NCI-H1092 treated with DMSO at 0.1 percent for 48 hours (cell line): ENCODE measurements at regions not wholly inside any gene's neighbourhood (a gene's known extent, or its start where the extent isn't known, plus 50 kb on each side); places are given as distances from the start of the nearest gene placed in this dataset.
A peak's percentile ranks its signal among the peaks of the same experiment; 100 is the strongest.

ENCODE experiments used
- DNase-seq: peaks from one replicate; lab custom pipeline; 2025; lab: John Stamatoyannopoulos, UW

DNA sequence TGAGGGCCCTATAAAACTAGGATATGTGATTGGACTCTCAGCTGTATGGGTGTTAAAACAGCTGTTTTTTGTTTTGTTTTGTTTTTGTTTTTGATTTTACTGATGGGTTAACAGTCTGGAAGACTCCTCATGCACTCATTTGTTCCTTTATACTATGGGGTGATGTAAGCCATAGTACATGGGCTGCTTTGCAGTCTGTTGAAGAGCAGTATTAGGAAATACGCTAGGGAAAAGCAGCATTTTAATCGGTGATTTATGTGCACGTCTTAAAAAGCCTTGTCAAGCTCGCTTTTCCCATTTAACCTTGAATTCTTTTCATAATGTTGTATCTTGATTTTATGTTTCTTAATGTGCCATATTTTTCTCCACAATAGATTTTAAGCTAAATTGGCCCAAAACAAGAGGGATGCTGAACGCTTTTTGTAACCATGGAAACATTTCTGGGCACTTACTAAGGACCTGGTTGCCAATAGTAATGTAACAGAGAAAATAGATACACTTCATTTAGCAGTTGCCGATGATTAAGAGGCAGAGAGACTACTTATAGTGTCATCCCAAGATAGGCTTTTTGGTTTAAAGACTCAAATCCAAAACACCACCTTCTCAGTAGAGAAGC, 244.0 kb downstream of the SNAPC1 start:
- peak; percentile 20 for DNase-seq

DNA sequence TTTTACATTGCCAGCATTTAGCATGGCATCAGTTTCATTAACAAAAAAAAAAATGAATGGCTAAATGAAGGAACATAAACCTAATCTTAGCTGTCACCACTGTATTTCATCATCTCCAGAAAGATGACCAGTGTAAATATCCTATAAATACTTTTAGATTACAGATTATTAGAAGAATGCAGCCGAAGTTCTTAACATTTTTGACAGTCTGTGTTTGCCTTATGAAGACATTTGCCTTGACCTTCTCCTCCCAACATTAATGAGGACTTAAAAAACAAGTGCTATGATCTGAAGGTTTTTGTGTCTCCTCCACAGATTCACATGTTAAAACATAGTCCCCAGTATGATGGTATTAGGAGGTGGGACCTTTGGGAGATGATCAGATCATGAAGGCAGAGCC, 253.0 kb downstream of the SNAPC1 start:
- no peak for DNase-seq

DNA sequence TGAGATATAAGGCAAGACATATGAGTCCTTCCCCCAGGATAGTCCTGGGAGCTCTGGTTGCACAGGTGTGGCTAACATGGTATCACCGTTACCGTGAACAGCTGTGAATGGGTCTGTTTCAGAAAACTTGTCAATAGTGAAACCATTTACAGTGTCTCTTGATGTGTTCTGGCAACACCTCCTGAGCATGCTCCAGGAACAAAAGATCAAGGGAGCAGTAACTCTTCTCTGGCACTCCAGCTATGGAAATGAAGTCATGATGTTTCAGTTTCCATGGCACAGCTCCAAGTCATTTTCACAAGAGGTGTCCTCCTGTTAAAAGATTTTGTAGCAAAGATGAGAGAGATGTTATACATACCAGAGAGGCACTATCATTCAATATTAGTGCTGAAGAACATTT, 253.7 kb downstream of the SNAPC1 start:
- peak; percentile 59 for DNase-seq

DNA sequence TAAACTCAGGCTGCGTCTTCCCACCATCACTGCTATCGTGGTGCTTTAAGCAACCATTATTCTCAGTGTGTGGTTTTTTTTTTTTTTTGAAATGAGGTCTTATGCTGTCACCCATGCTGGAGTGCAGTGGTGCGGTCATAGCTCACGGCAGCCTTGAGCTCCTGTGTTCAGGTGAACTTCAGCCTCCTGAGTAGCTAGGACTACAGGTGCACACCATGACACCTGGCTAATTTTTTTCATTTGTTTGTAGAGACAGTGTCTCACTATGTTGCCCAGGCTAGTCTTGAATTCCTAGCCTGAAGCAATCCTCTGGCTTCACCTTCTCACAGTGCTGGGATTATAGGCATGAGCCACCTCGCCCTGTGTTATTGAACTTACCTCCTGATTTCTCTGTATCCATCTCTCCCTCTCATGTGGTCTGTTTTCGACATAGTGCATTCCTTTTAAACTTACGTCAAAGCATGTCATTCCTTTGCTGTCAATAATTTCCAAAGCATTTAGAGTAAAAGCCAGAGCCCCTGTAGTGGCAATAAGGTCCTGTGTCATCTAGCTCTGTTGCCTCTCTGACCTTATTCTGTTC, 255.5 kb downstream of the SNAPC1 start:
- DNase-seq, result no peak

DNA sequence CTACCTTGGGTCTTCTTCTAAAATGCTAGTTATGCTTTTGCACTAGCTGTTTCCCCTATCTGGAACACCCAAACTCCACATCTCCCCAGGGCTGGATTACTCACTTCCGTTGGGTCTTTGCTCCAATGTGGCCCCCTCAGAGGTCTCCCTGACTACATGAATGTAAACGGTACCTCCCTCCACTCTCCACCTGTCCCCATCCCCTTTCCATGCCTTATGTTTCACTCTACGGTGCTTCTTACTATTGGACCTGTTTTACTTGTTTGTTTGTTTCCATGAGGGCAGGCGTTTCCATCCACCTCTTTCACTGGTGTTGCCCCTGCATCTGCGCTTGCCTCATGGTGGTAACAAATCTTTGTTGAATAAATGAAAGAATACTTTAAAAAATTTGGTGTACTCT, 256.4 kb downstream of the SNAPC1 start:
- DNase-seq, result no peak

DNA sequence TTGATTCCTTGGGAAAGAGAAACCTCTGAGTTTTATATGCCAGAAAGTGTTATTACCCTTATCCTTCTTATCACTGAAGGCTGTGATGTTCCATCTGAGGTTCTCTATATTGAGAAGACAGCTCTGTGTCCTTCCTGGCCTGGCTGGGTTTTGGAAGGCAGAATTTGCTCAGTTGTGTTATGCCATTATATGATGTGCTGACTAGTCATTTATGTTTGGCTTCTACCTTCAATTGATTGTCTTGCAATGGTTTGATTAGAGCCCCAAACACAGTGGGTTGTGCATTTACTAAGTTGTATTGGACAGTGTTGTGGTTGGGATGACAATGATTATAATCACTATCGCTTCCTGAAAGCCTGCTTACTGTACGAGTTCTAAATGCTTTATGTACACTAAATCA, 265.7 kb downstream of the SNAPC1 start:
- no peak for DNase-seq

DNA sequence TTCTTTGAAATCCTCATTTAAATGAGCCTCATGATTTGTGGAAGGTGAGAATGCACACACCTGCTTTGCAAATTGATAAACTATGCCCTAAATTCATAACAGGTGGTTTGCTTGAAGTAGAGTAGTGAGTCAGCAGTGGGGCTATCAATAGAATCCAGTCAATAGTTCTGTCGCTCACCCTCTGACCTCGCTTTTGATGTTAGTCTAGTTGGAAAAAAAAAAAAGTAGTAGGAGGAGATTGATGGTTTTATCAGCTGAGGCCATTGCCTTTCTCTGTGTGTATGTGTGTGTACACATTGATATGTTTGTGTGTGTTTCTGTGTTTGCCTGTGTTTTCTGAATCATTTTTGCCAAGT, 267.3 kb downstream of the SNAPC1 start:
- DNase-seq, result no peak

DNA sequence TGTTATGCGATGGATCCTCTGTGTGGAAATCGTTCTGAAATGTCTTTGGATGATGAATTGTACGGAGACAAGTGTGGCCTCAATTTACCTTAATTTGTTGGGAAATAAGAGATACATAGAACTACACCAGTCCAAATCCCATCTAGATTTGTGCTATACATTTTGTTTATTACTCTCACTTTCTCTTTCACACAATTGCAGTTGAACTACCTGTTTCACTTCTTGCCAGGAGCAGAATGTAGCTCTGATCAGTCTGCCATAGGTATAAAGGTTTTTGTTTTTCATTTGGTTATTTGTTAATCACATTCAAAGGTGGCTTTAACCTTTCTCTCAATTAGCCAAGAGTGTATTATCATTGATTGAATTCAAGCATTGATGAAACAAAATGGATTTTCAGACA, 268.2 kb downstream of the SNAPC1 start:
- DNase-seq, result no peak

DNA sequence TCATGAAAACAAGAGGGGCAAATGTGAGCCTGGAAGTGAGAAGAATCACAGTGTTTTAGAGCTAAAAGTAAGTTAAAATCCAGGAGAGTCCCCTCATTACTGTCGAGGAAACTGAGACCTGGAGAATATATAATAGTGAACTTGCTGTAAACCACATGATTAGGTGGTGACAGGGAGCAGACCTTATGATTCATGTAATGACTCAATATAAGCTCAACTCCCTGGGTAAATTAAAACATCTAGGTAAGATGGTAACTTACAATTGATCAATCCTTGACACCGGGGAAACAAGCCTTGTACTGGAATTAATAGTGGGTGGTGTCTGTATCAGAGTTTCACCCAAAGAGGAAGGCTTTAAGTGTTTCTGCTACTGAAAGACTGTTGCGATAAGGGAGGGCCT, 269.3 kb downstream of the SNAPC1 start:
- no peak for DNase-seq

DNA sequence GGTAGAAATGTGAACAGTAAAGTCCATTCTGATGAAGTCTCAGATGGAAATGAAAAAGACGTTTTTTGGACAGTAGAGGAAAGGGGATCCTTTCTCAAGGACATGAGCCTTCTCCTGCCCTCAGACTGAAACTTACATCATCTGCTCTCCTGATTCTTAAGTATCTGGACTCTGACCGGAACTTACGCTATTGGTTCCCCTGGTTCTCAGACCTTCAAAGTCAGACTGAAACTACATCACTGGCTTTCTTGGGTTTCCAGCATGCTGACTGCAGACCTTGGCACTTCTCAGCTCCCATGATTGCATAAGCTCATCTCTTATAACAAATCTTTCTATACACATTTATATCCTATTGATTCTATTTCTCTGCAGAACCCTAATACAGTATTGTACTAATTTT, 291.0 kb downstream of the SNAPC1 start:
- no peak for DNase-seq

DNA sequence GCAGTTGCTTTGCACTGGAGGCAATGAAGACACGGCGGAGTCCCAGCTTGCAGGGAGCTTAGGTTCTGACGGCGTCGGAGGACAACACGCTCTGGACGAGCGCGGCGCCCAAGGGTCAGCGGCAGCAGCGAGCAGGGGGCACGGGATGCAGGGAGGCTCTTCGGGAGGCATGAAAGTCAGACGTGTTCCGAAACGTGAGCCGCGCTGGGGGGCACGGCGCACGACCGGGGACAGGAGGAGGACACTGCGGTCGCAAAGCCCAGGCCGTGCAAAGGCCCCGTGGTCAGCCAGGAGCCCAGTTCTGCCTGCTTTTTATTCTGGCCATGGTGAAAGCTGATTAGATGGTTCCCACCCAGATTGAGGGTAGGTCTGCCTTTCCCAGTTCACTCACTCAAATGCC, 294.6 kb downstream of the SNAPC1 start:
- DNase-seq, result no peak

DNA sequence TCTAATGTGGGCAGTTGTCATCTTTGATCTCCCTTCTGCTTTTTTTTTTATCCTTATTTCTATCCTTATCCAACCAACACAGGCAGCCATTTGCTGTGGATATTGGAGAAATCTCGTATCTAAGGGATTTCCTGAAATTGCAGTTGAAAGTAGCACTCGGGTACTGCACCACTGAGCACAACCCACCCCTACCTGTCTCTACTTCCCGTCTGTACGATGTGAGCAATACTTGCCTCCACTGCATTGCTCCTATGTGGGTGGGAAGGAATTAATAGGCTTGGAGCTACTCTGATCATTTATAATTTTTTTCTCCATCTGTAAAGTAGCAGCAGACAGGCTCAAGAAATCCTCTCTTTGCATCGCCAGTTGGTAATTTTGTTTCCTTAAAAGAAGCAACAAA, 300.4 kb downstream of the SNAPC1 start:
- DNase-seq, result no peak

DNA sequence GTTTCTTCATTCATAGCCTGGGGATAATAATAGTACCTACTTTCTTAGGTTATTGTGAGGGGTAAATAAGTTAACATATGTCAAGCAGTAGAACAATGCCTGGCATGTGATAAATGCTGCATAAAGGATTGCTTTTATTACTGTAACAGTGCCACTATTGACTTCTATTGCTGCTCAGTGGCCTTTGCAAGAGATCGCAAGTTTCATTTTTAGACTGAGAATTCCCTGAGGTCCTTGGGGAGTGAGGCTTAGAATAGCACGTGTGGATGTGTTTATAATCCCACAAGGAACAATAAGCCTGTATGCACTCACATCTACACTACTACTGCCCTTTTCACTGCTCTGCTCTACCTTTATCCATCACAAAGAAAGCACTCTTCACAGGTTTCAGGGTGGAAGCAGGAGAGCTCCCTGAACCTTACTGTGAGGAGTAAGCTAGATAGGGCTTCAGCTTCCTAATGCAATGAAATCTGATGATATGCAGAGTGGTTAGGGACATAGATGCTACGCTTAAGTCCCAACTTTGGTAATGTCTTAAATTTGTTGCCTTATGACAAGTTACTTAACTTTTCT, 302.6 kb downstream of the SNAPC1 start:
- no peak for DNase-seq

DNA sequence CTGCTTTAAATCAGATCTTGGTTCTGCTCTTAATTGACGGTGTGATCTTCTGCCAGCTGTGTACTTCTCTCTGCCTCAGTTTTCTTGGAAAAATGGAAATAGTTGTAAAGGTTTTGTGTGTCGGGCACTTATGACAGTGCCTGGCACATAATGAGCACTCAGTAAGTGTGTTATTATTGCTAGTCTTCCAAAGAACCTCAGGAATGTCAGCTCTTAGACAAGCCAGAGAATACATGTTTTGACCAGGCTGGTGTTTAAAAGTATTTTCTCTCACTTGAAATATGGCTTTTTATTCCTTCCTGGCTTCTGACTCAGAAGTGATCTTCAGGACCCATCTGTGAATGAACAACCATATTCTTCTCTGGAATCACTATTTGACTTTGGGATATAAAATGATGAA, 304.1 kb downstream of the SNAPC1 start:
- DNase-seq, result no peak

DNA sequence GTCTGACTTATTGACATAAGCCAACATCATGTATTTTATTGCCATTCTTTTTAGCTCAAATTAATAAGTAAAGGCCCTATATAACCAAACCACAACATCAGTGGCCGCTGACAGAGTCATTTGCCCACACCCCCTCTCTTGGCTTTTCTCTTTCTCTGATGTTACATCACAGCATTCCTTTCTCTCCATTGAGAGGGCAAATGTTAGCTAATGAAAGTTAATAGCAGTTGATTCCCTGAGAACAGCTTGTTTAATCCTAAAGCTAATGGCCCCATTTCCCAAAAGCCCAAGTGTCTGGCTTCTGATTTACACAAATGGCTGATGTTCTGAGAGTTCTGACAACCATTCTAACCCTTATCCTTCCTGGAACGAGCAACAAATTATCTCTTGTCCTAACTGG, 308.8 kb downstream of the SNAPC1 start:
- DNase-seq, result no peak

DNA sequence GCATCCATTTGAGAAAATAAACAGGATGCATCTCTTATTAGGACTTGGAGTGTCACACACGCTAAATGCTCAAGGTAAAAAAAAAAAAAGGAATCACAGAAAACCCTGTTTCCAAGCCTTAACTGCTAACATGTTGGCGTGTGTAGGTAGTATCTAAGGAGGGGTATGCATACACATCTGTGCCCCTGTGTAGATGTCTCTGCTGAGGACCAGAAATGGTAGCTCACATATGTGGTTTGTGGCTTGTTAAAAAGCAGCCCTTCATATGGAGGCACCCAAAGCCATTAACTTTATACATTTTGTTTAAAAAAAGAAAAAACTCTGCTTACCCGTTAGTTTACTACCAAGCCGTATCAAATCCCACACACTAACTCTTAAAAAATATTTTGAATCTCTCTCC, 314.1 kb downstream of the SNAPC1 start:
- no peak for DNase-seq

DNA sequence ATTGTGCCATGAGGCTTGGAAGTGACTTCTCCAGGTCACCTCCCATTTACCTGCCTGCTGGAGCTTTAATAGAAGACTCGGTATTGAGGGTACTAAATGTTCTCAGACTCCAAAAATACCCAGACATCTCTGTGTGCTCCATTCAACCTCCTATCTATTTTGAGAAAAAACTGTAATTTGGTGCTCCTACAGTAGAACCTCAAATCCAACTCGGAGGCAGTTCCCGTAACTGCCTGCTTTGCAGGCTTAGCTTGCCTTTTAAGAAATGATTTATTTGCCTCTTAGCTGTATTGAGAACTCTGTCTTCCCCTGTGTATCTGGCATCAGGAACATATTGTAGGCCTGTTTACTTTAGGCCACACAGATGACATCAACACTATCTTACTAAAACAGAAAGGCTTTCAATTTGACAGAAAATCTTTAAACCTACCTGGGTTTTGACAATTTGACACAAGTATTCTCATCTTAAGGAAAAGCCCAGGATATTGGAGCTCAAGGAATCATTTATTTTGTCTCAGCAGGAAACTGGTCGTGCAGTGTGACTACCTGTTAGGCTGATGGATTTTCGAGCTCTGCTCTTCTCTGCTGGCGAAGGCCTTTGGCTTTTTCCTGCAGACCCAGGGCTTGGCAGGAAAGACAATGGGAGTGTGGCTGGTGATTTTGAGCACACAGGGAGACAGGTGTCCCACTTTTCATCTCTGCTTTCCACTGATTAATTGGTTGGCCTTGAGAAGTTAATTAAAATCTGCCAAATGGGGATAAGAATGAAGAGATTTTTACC, 314.8 kb downstream of the SNAPC1 start:
- DNase-seq, result peak; percentile 39

DNA sequence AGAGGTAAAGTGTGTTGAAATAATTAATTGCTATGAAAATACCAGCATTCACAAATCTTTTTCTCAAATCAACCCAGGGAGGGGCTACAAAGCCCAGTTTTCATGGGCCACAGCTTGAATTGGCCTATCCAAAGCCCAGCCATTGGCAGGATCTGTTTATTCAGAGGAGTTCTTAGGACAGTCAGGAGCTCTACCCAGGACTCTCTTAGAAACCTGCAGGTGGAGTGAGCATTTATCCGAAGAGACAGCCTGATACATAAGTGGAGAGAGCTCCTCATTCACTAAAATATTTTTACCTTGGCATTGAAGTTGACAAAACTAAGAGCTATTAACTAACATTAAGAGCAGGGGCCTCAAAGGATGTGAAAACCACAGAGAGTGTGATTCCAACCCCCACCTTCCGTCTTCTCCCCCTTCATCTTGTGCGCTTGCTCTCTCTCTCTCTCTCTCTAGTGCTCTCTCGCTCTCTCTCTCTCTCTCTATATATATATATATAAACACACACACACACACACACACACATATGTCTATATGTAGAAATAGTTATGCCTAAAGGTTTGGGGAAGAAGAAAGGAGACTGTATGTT, 315.5 kb downstream of the SNAPC1 start:
- DNase-seq, result no peak

DNA sequence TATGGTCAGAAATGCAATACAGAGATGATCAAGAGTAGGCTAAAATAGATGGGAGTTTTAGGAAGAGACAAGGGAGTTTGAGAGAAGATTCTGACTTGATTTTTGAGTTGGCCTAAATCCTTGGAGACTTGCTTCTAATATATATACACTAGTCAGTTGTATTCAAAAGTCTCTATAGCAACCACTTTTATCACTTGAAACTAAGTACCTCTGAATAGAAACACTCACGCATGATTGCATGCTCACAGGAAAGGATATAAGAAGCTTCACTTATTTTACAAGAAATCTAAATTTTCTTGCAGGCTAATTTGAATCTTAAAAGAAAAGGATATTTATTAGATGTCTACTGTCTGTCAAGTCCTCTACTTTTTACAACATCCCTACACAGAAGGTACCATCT, 316.8 kb downstream of the SNAPC1 start:
- DNase-seq, result no peak

DNA sequence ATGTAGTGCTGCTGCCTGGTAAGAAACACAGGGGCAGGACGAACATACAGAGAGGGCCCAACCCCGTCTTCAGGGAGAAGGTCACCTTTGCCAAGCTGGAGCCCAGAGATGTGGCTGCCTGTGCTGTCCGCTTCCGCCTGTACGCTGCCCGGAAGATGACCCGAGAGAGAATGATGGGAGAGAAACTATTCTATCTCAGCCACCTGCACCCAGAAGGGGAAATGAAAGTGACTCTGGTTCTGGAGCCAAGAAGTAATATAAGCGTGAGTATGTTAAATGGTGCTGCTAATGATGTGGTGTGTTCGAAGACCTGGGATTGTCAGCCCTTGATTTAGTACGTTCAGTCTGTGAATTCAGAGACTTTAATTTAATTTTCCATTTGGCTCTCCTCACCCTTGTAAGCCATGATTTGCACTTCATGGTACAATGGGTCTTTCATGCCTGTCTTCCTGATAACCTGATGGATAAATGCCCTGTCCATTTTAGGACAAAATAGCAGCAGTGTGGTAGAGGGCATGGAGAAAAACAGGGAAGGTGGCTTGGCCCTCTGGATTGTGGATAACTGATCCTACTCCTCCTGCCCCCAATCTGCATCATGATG, 318.9 kb downstream of the SNAPC1 start:
- DNase-seq, result no peak

DNA sequence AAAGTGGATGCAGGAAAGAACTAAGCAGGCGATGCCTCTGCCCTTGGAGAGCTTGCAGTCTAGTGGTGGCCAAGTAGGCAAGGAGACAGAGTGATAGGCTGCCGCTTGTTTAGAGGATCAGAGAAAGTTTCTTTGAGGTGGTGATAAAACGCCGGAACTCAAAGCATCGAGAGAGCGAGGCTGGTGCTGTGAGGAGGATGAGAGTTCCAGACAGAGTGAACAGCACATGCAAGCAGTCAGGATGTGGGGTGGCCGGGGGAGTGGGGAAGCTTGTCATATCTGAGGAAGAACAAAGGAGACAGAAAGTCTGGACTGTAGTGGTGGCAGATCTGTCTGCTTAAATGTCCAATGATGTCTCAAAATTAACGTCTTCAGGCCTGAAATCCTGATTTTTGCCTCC, 319.7 kb downstream of the SNAPC1 start:
- no peak for DNase-seq

DNA sequence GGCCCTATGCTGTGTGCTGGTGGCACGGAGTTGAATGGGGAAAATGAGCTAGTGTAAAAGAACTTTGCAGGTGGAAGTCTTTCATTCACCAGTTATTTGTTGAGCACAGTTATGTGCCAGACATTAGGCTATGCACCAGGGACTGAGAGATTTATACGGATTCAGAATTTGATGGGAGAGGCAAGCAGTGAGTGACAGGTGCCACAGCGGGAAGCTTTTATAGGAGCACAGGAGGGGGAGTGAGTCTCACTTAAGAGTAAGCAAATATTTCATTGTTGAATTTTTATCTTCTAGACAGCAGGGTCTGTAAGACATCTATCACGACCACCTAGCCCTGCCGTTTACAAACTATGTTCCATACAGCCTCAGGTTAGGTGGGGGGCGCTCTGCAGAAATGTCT, 320.6 kb downstream of the SNAPC1 start:
- DNase-seq, result no peak

DNA sequence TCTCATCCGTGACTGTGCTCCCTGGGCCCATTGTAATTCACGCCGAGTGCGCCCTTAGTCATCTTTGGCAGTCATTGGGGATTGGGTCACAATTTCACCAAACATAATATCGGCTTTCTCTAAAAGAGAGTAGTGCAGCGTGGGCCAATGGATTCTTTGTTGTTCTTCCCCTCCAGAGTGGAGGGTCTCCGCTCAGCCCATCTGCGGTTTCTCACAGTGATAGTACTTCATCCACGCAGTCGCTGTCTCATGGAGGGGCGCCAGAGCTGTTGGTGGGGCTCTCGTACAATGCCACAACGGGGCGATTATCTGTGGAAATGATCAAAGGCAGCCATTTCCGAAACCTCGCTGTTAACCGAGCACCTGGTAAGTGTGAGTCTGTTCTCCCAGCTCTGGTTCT, 321.8 kb downstream of the SNAPC1 start:
- DNase-seq, result peak; percentile 50
